Parathyroid adenoma (tissue), 2 donors: ENCODE measurements at regions not wholly inside any gene's neighbourhood (a gene's known extent, or its start where the extent isn't known, plus 50 kb on each side); places are given as distances from the start of the nearest gene placed in this dataset.
"Not testable (repeated sequence)": the region's sequence is repeated elsewhere in the genome, so short reads cannot be mapped to it uniquely, and the experiment has no call there.

Source experiments
- H2AFZ ChIP-seq: fragments of 300-600 bp; sonication (generic); one replicate; pipeline ENCODE4 v1.7.0; 2017; ENCODE audit warnings: antibody characterized with exemption, mild to moderate bottlenecking
- H3K27ac ChIP-seq: fragments of 300-600 bp; sonication (generic); one replicate; pipeline ENCODE4 v1.7.0; 2017
- H3K27me3 ChIP-seq: fragments of 300-600 bp; sonication (generic); one replicate; pipeline ENCODE4 v1.7.0; 2017; ENCODE audit warnings: low read length; ENCODE audit not compliant: control insufficient read depth, insufficient read depth
- H3K36me3 ChIP-seq: fragments of 300-600 bp; sonication (generic); one replicate; pipeline ENCODE4 v1.7.0; 2017; ENCODE audit warnings: low read length; ENCODE audit not compliant: control insufficient read depth, insufficient read depth
- H3K4me1 ChIP-seq: fragments of 300-600 bp; sonication (generic); one replicate; pipeline ENCODE4 v1.7.0; 2017; ENCODE audit warnings: control low read depth
- H3K4me2 ChIP-seq: fragments of 300-600 bp; sonication (generic); one replicate; pipeline ENCODE4 v1.7.0; 2017; ENCODE audit warnings: low read length
- H3K4me3 ChIP-seq: fragments of 300-600 bp; sonication (generic); one replicate; pipeline ENCODE4 v1.7.0; 2017; ENCODE audit warnings: low read depth, low read length
- H3K79me2 ChIP-seq: fragments of 300-600 bp; sonication (generic); one replicate; pipeline ENCODE4 v1.7.0; 2017; ENCODE audit warnings: control low read depth
- H3K9ac ChIP-seq: fragments of 300-600 bp; sonication (generic); one replicate; pipeline ENCODE4 v1.7.0; 2017; ENCODE audit warnings: mild to moderate bottlenecking
- H3K9me3 ChIP-seq: fragments of 300-600 bp; sonication (generic); one replicate; pipeline ENCODE4 v1.7.0; 2017; ENCODE audit warnings: low read length; ENCODE audit not compliant: control insufficient read depth
- TF ChIP-seq, protein P1 (sequence below): fragments of 300-600 bp; sonication (generic); IDR thresholded peaks from one replicate; pipeline ENCODE4 v1.7.0; 2017; ENCODE audit warnings: antibody characterized with exemption, mild to moderate bottlenecking
- donor health status: primary hyperparathyroidism.

DNA sequence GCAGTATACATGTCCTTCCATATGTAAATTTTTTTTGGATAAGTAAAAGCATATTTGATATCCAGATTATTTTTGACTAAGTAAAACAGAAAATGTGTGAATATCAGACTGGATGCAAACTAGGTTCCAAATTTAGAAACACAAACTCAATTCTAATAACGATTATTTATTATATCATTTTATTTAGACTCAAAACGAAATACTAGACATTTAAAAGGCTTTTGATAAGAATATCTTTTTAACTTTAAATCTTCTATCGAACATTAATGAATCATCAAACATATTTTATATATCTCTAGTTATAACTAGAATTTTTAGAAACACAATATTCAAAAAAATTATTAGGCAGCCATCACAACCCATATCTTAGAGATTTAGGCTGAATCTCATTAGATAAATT is 195.2 kb upstream of the KCND2 start:
- Histone ChIP-seq H3K4me1 (no peaks in the 10 kb centered on the region), H3K79me2 (no peaks in the 10 kb centered on the region), H3K4me3 (no peak overlapping the region), H3K9ac (no peak overlapping the region), H3K27ac (no peak overlapping the region), H3K9me3 (no peaks in the 10 kb centered on the region), H3K4me2 (no peak overlapping the region), H2AFZ (no peak overlapping the region), H3K27me3 (no peaks in the 10 kb centered on the region), H3K36me3 (no peaks in the 10 kb centered on the region)
- TF ChIP-seq, protein P1, sequence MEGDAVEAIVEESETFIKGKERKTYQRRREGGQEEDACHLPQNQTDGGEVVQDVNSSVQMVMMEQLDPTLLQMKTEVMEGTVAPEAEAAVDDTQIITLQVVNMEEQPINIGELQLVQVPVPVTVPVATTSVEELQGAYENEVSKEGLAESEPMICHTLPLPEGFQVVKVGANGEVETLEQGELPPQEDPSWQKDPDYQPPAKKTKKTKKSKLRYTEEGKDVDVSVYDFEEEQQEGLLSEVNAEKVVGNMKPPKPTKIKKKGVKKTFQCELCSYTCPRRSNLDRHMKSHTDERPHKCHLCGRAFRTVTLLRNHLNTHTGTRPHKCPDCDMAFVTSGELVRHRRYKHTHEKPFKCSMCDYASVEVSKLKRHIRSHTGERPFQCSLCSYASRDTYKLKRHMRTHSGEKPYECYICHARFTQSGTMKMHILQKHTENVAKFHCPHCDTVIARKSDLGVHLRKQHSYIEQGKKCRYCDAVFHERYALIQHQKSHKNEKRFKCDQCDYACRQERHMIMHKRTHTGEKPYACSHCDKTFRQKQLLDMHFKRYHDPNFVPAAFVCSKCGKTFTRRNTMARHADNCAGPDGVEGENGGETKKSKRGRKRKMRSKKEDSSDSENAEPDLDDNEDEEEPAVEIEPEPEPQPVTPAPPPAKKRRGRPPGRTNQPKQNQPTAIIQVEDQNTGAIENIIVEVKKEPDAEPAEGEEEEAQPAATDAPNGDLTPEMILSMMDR: no peak

DNA sequence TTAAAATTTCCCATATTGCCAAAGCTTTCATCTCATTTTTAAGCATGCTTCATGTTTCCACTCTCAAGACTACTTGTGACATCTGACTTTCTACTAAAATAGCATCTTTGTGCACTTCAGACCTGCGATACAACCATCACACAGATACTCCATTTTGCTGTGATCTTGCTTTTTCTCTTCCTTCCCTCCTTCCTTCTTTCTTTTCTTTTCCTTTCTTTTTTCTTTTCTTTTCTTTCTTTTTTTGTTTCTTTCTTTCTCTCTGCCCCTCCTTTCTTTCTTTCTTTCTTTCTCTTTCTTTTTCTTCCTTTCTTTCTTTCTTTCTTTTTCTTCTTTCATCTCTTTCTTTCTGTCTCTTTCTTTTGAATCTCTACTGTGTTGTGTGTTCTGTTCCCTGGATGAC is 194.0 kb upstream of the KCND2 start:
- Histone ChIP-seq H3K9ac (no peak overlapping the region), H3K4me3 (no peak overlapping the region), H2AFZ (no peak overlapping the region), H3K4me1 (no peaks in the 10 kb centered on the region), H3K27me3 (no peaks in the 10 kb centered on the region), H3K27ac (no peak overlapping the region), H3K9me3 (no peaks in the 10 kb centered on the region), H3K36me3 (no peaks in the 10 kb centered on the region), H3K4me2 (no peak overlapping the region), H3K79me2 (no peaks in the 10 kb centered on the region)
- TF ChIP-seq, protein P1: no peak

DNA sequence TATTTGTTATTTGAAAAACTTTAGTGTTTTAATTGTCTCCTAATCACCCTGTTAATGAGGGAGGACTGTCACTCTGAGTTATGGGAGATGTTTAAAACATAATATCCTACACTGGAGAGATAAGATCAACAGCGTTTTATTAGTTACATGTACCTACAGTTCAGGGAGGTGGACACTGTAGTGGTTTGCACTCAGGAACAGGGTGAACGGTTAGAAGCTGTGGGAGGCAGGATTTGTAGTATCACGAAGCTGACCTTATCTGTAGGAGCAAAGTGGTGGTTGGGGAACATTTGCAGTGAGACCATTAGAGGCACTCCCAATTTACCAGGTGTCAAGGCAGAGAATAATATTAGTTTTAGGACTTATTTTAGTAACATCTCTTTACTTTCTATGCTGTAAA is 193.3 kb upstream of the KCND2 start:
- TF ChIP-seq, protein P1: no peak
- Histone ChIP-seq H3K79me2 (no peaks in the 10 kb centered on the region), H3K27ac (no peak overlapping the region), H3K9me3 (no peaks in the 10 kb centered on the region), H2AFZ (no peak overlapping the region), H3K4me1 (no peaks in the 10 kb centered on the region), H3K36me3 (no peaks in the 10 kb centered on the region), H3K4me3 (no peak overlapping the region), H3K4me2 (no peak overlapping the region), H3K27me3 (no peaks in the 10 kb centered on the region), H3K9ac (no peak overlapping the region)

DNA sequence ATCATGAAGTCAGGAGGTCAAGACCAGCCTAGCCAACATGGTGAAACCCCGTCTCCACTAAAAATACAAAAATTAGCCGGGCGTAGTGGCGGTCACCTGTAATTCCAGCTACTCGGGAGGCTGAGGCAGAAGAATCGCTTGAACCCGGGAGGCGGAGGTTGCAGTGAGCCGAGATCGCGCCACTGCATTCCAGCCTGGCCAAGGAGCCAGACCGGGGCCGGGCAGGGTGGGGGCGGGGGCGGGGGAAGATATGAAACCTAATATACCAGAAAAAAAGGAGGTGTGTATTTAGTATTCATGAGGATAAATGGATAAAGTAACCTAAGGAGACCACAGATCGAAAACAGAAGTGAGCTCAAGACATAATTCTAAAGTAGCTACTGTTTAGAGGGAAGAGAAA is 186.5 kb upstream of the KCND2 start:
- not testable (repeated sequence) for H3K9ac ChIP-seq, H2AFZ ChIP-seq, H3K79me2 ChIP-seq, H3K27ac ChIP-seq, H3K4me1 ChIP-seq, H3K27me3 ChIP-seq, H3K9me3 ChIP-seq, H3K36me3 ChIP-seq, H3K4me2 ChIP-seq, H3K4me3 ChIP-seq

DNA sequence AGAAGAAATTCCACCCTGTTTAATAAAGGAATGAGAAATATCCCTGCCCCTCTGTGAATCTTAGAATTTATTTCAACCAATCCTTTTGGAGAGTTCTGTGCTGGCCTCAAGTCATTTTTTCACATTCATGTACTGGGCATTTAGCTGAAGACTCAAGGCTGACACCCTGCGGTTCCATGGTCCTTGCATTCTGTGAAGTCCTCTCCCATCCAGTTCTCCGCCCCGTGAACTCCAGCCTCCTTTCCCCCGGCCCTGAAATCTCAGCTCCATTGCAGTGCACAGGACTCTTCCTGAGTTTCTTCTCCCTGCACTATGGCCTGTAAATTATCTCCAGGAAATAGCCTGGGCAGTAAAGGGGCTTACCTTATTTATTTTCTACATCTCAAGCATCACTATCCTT is 183.0 kb upstream of the KCND2 start:
- H3K4me2 ChIP-seq: no peak overlapping the region
- H3K9me3 ChIP-seq: no peaks in the 10 kb centered on the region
- no peak overlapping the region for H3K9ac ChIP-seq
- no peaks in the 10 kb centered on the region for H3K4me1 ChIP-seq
- H2AFZ ChIP-seq: no peak overlapping the region
- no peak overlapping the region for H3K27ac ChIP-seq
- no peak overlapping the region for H3K4me3 ChIP-seq
- H3K36me3 ChIP-seq: no peaks in the 10 kb centered on the region
- H3K79me2 ChIP-seq: no peaks in the 10 kb centered on the region
- no peaks in the 10 kb centered on the region for H3K27me3 ChIP-seq
- TF ChIP-seq, protein P1: no peak
